Right lobe of liver (tissue), 4 donors: ENCODE measurements at regions not wholly inside any gene's neighbourhood (a gene's known extent, or its start where the extent isn't known, plus 50 kb on each side); places are given as distances from the start of the nearest gene placed in this dataset.

ENCODE experiments used
- CTCF ChIP-seq, 4 donors: fragments of 200-600 bp in 3 of 4; fragments of 450-650 bp in 1 of 4; IDR thresholded peaks; one replicate each; pipeline versions ENCODE4 v1.5.1 to v1.8.0; 2016 to 2022; ENCODE audit warnings: antibody characterized with exemption in 4 of 4, mild to moderate bottlenecking in 2 of 4
- POLR2A ChIP-seq: fragments of 450-650 bp; IDR thresholded peaks from one replicate; pipeline ENCODE4 v1.6.1; 2017; ENCODE audit warnings: antibody characterized with exemption, mild to moderate bottlenecking
- donor health status: DM: no; HTN: no; CAD: no.
- donor health status: DM: no; HTN: no; CAD: no.
- donor health status: DM: no; HTN: yes; CAD: no.

- TF ChIP-seq CTCF (IDR thresholded peaks at IDR 0.05) (no peak), POLR2A (no peak)
These were observed 792.4 kb upstream of the SLITRK5 start for GRCh38 chr13:86878781-86879180.
